ENCODE measurements at regions not wholly inside any gene's neighbourhood (a gene's known extent, or its start where the extent isn't known, plus 50 kb on each side); places are given as distances from the start of the nearest gene placed in this dataset.

DNA sequence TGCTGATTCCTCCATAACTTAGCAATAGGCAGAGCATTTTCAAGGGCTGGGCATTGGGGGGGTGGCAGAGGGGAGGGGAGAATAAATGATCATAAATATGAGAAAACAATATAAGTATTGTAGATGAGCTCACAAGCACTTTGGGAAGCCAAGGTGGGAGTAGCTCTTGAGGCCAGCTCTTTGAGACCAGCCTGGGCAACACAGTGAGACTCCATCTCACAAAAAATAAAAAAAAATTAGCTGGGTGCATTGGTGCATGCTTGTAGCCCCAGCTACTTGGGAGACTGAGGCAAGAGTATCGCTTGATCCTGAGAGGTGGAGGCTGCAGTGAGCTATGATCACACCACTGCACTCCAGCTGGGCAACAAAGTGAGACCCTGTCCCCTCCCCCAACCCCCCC, 75.9 kb downstream of the MYCN start:
- H3K79me2 ChIP-seq (ENCODE audit: insufficient read depth, low read length) = no peaks in the 10 kb centered on the region
- H3K4me3 ChIP-seq (ENCODE audit: insufficient read depth, low read length, poor library complexity, severe bottlenecking) = no peak overlapping the region
- no peak overlapping the region for H3K27ac ChIP-seq (ENCODE audit: low read depth, low read length)
- no peaks in the 10 kb centered on the region for H3K9me2 ChIP-seq (replicated peaks; ENCODE audit: insufficient read depth, low read length)
- no peaks in the 10 kb centered on the region for H3K9me3 ChIP-seq (ENCODE audit: insufficient read depth, low read length)
- H3K36me3 ChIP-seq (ENCODE audit: low read length) = no peaks in the 10 kb centered on the region
- no peak overlapping the region for H2AFZ ChIP-seq (ENCODE audit: low read depth, low read length, severe bottlenecking)
- H4K20me1 ChIP-seq (ENCODE audit: low read depth, low read length) = no peaks in the 10 kb centered on the region
- H3K4me2 ChIP-seq (ENCODE audit: low read depth, low read length, poor library complexity, severe bottlenecking) = no peak overlapping the region
- H3K9ac ChIP-seq (ENCODE audit: low read length) = no peak overlapping the region
- H3F3A ChIP-seq (ENCODE audit: insufficient read depth) = no peaks in the 10 kb centered on the region
- H3K27me3 ChIP-seq (ENCODE audit: low read length) = no peaks in the 10 kb centered on the region; the same call in 1 of the 2 replicates
- no peak for TF ChIP-seq EZH2phosphoT487 (conservative IDR thresholded peaks at IDR 0.05; ENCODE audit: low read length)
- TF ChIP-seq, protein P1, sequence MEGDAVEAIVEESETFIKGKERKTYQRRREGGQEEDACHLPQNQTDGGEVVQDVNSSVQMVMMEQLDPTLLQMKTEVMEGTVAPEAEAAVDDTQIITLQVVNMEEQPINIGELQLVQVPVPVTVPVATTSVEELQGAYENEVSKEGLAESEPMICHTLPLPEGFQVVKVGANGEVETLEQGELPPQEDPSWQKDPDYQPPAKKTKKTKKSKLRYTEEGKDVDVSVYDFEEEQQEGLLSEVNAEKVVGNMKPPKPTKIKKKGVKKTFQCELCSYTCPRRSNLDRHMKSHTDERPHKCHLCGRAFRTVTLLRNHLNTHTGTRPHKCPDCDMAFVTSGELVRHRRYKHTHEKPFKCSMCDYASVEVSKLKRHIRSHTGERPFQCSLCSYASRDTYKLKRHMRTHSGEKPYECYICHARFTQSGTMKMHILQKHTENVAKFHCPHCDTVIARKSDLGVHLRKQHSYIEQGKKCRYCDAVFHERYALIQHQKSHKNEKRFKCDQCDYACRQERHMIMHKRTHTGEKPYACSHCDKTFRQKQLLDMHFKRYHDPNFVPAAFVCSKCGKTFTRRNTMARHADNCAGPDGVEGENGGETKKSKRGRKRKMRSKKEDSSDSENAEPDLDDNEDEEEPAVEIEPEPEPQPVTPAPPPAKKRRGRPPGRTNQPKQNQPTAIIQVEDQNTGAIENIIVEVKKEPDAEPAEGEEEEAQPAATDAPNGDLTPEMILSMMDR (IDR thresholded peaks at IDR 0.05; ENCODE audit: insufficient read depth, low read length, poor library complexity, severe bottlenecking) = no peak

DNA sequence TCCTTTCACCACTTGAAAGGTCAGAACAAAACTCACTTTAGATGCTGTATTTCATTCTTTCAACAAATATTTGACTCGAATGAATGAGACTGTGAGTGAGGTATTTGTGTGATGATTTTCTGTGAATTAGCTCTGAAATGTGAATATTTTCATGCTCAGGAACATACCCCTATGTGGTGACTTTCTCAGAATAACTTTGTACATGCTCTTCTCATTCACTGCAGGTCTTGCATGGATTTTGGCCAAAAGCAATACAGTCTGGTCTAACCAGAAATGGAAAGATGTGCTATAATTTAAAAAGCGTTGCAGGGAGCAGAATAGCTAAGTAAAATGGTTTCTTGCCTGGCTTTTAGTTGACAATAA, 75.5 kb downstream of the MYCN start:
- H3K4me3 ChIP-seq (ENCODE audit: insufficient read depth, low read length, poor library complexity, severe bottlenecking) = no peak overlapping the region
- H3F3A ChIP-seq (ENCODE audit: insufficient read depth) = no peaks in the 10 kb centered on the region
- H3K27ac ChIP-seq (ENCODE audit: low read depth, low read length) = no peak overlapping the region
- no peaks in the 10 kb centered on the region; the same call in 1 of the 2 replicates for H3K27me3 ChIP-seq (ENCODE audit: low read length)
- H3K9me3 ChIP-seq (ENCODE audit: insufficient read depth, low read length) = no peaks in the 10 kb centered on the region
- no peak for TF ChIP-seq EZH2phosphoT487 (conservative IDR thresholded peaks at IDR 0.05; ENCODE audit: low read length)
- TF ChIP-seq, protein P1 (IDR thresholded peaks at IDR 0.05; ENCODE audit: insufficient read depth, low read length, poor library complexity, severe bottlenecking) = no peak
- H3K9me2 ChIP-seq (replicated peaks; ENCODE audit: insufficient read depth, low read length) = no peaks in the 10 kb centered on the region
- no peaks in the 10 kb centered on the region for H4K20me1 ChIP-seq (ENCODE audit: low read depth, low read length)
- H2AFZ ChIP-seq (ENCODE audit: low read depth, low read length, severe bottlenecking) = no peak overlapping the region
- no peak overlapping the region for H3K9ac ChIP-seq (ENCODE audit: low read length)
- no peaks in the 10 kb centered on the region for H3K36me3 ChIP-seq (ENCODE audit: low read length)
- no peaks in the 10 kb centered on the region for H3K79me2 ChIP-seq (ENCODE audit: insufficient read depth, low read length)
- no peak overlapping the region for H3K4me2 ChIP-seq (ENCODE audit: low read depth, low read length, poor library complexity, severe bottlenecking)

DNA sequence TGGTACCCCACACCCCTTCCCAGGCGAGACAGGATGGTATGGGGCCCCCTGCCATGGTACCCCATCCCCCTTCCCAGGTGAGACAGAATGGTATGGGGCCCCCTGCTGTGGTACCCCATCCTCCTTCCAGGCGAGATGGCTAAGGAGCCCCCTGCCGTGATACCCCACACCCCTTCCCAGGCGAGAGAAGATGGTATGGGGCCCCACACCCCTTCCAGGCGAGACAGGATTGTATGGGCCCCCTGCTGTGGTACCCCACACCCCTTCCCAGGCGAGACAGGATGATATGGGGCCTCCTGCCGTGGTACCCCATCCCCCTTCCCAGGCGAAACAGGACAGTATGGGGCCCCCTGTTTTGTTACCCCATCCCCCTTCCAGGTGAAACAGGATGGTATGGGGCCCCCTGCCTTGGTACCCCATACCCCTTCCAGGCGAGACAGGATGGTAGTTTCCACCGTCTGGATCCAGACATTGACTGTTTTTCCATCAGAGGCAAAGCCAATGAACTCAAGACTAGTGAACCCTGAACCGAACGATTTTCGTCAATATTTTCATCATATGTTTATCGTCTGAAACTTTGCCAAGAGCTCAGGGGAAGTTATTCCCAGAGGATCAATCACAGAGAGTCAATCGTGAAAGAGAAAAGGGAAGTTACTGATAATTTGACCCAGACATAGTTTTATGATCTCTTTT, 75.0 kb downstream of the MYCN start:
- H3K4me2 ChIP-seq (ENCODE audit: low read depth, low read length, poor library complexity, severe bottlenecking) = no peak overlapping the region
- no peak overlapping the region for H2AFZ ChIP-seq (ENCODE audit: low read depth, low read length, severe bottlenecking)
- H4K20me1 ChIP-seq (ENCODE audit: low read depth, low read length) = no peaks in the 10 kb centered on the region
- no peak overlapping the region for H3K27ac ChIP-seq (ENCODE audit: low read depth, low read length)
- no peaks in the 10 kb centered on the region for H3K79me2 ChIP-seq (ENCODE audit: insufficient read depth, low read length)
- no peaks in the 10 kb centered on the region for H3K9me2 ChIP-seq (replicated peaks; ENCODE audit: insufficient read depth, low read length)
- no peak overlapping the region for H3K4me3 ChIP-seq (ENCODE audit: insufficient read depth, low read length, poor library complexity, severe bottlenecking)
- no peaks in the 10 kb centered on the region; the same call in 1 of the 2 replicates for H3K27me3 ChIP-seq (ENCODE audit: low read length)
- no peaks in the 10 kb centered on the region for H3F3A ChIP-seq (ENCODE audit: insufficient read depth)
- no peaks in the 10 kb centered on the region for H3K9me3 ChIP-seq (ENCODE audit: insufficient read depth, low read length)
- TF ChIP-seq EZH2phosphoT487 (conservative IDR thresholded peaks at IDR 0.05; ENCODE audit: low read length) = no peak
- TF ChIP-seq, protein P1 (IDR thresholded peaks at IDR 0.05; ENCODE audit: insufficient read depth, low read length, poor library complexity, severe bottlenecking) = no peak
- no peaks in the 10 kb centered on the region for H3K36me3 ChIP-seq (ENCODE audit: low read length)
- no peak overlapping the region for H3K9ac ChIP-seq (ENCODE audit: low read length)
